Memory B cell (primary cell): ENCODE measurements at regions not wholly inside any gene's neighbourhood (a gene's known extent, or its start where the extent isn't known, plus 50 kb on each side); places are given as distances from the start of the nearest gene placed in this dataset.

Experiments used
- ATAC-seq: fragments of 150-1000 bp; cut with Tn5 transposase; 2 replicates; pipeline ENCODE4 v1.10.0; 2021; ENCODE audit warnings: low read depth, mild to moderate bottlenecking, moderate library complexity
- DNase-seq, 2 donors: peaks; one replicate each; pipeline ENCODE4 v3.0.0; 2022; ENCODE audit warnings: low spot score in 2 of 2
- H3K27ac Mint-ChIP-seq: one replicate; pipeline ENCODE4 v1.8.0; 2022; ENCODE audit warnings: mild to moderate bottlenecking, moderate library complexity, mixed read lengths
- H3K27me3 Mint-ChIP-seq: one replicate; pipeline ENCODE4 v1.8.0; 2022; ENCODE audit warnings: mixed read lengths
- H3K36me3 Mint-ChIP-seq: one replicate; pipeline ENCODE4 v1.8.0; 2022; ENCODE audit warnings: mild to moderate bottlenecking, mixed read lengths
- H3K4me1 Mint-ChIP-seq: one replicate; pipeline ENCODE4 v1.8.0; 2022; ENCODE audit warnings: mixed read lengths
- H3K4me3 Mint-ChIP-seq: one replicate; pipeline ENCODE4 v1.8.0; 2022; ENCODE audit warnings: mild to moderate bottlenecking, moderate library complexity, mixed read lengths
- H3K9me3 Mint-ChIP-seq: one replicate; pipeline ENCODE4 v1.8.0; 2022; ENCODE audit warnings: mixed read lengths

DNA sequence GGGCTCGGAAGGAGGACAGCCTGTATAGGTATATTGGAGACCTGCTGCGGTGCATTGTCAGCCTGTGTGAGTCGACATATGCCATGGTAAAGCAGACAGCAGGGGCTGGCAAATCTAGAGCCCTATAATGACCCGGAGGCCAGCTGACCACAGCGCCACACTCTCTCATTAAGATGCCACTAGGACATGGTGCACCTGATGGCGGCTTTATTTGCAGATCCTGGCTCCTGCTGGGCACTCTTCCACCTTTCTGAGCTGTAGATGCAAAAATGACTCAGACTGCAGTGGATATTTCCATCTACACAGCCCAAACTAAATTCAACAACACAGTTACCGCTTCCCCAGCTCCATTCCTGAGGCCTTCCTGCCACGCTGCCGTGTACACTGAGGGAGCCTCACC is 389.9 kb downstream of the TNS1 start:
- Mint-ChIP-seq H3K36me3 (no peaks in the 10 kb centered on the region), H3K9me3 (no peaks in the 10 kb centered on the region), H3K27ac (no peak overlapping the region), H3K4me3 (no peak overlapping the region), H3K4me1 (peaks cover 6% of the 10 kb centered on the region), H3K27me3 (peaks cover 12% of the 10 kb centered on the region)
- ATAC-seq (no peak), DNase-seq (no peak)

DNA sequence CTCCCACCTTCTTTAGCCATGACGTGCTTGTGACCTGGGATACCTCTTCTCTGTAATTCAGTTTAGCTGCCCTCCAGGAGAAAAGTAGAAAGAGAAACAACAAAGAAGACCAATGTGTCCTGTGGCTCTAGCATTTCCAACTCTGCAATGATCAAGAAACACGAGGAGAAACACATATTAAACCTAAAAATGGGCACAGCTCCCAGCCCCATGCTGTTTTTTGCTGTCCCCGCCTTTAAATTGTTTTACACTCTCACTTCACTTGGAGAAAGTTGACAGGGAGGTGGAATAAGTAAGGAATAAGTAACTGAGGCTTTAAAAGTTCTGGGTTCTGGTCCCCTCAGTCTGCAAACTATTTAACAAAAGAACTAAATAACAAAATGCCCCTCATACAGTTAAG is 390.6 kb downstream of the TNS1 start:
- Mint-ChIP-seq H3K4me3 (no peak overlapping the region), H3K27me3 (peaks cover 12% of the 10 kb centered on the region), H3K4me1 (peaks cover 6% of the 10 kb centered on the region), H3K9me3 (no peaks in the 10 kb centered on the region), H3K27ac (no peak overlapping the region), H3K36me3 (no peaks in the 10 kb centered on the region)
- no peak for DNase-seq
- no peak for ATAC-seq

DNA sequence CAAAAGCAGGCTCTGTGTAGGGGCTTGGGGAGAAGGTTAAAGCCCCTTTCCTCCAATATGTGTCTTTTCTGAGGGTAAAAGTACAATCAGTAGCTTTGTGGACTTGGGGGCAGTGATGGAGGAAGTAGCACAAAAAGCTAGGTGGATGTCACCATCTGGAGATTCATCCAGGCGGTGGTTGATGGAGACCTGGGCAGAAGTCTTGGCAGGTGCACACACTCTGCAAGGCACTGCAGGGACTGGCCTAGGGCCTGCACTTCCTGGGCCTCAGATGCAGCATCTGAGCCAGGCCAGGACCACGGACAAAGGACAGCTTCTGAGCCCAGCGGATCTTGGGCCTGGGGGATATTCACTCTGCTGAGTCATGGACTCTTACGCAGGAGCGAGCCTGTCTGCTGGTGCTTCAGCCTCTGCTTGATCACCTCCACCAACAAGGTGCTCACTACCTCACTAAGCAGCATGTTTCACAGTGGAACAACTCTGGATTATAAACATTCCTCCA is 391.1 kb downstream of the TNS1 start:
- no peaks in the 10 kb centered on the region for H3K36me3 Mint-ChIP-seq
- H3K9me3 Mint-ChIP-seq = no peaks in the 10 kb centered on the region
- H3K27me3 Mint-ChIP-seq = peaks cover 12% of the 10 kb centered on the region
- no peak overlapping the region for H3K4me3 Mint-ChIP-seq
- no peak for ATAC-seq
- H3K27ac Mint-ChIP-seq = no peak overlapping the region
- H3K4me1 Mint-ChIP-seq = peaks cover 6% of the 10 kb centered on the region
- DNase-seq = no peak

DNA sequence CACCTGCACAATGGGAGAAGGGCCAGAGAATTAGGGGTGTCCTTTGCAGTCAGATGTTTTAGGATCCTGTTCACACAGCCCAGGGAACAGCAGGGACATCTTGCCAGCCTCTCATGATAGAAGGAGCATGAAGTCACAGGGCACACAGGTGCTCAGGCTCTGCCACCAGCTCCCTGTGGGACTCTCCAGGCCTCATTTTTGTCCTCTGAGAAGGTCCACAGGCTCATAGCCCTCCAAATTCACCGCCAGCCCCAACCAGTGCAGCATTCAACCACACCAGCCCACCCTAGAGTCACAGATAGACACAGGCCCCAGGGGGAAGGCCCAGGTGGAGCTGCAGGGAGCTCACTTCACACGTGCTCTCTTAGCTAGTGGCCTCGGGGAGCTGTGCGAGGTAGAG is 391.7 kb downstream of the TNS1 start:
- H3K4me3 Mint-ChIP-seq = no peak overlapping the region

DNA sequence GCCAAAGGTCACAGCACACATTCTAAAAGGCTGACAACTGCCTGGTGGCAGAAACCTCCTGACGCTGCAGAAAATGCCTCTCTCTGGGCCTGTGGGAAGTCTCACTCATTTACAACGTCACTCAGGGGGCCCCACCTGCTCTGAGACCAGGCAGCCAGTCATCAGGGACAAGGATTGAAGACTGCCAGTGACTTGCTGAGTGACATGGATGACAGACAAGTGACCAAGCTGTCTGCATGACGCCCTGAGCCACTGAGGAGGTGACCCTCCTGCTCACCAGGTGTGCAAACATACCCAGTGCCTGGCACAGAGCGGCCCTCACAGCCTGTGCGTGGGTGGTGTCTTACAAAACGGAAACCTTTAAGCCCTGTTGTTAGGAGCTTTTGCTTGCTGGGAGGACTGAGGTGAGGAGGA is 392.4 kb downstream of the TNS1 start:
- no peak overlapping the region for H3K27ac Mint-ChIP-seq
- no peak overlapping the region for H3K4me3 Mint-ChIP-seq
- H3K36me3 Mint-ChIP-seq = no peaks in the 10 kb centered on the region
- DNase-seq (no peak), ATAC-seq (no peak)
- H3K27me3 Mint-ChIP-seq = peaks cover 12% of the 10 kb centered on the region
- H3K9me3 Mint-ChIP-seq = no peaks in the 10 kb centered on the region
- H3K4me1 Mint-ChIP-seq = peaks cover 6% of the 10 kb centered on the region

More for the DNA sequence above, 391.7 kb downstream of the TNS1 start:
- Mint-ChIP-seq H3K9me3 (no peaks in the 10 kb centered on the region), H3K4me1 (peaks cover 6% of the 10 kb centered on the region), H3K27me3 (peaks cover 12% of the 10 kb centered on the region), H3K36me3 (no peaks in the 10 kb centered on the region), H3K27ac (no peak overlapping the region)
- DNase-seq (no peak), ATAC-seq (no peak)

DNA sequence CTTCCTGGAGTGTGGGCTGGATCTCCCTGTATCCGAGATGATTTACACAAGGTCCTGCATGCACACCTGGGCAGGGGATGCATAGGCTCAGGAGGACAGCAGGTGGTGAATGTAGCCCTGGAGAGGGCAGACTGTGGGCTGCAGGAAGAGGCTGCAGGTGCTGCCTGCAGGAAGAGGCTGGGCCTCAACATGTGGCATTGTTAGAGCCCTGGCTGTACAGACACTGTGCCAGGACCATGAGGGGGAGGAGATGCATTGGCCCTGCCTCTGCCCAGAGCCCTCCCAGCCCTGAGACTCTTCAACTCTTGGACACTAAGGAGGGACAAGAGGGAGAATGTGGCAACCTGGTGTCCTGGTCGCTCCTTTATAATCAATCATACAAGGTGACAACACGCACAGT is 392.8 kb downstream of the TNS1 start:
- Mint-ChIP-seq H3K4me1 (peaks cover 6% of the 10 kb centered on the region), H3K27ac (no peak overlapping the region), H3K9me3 (no peaks in the 10 kb centered on the region), H3K4me3 (no peak overlapping the region), H3K27me3 (peaks cover 12% of the 10 kb centered on the region), H3K36me3 (peaks cover 2% of the 10 kb centered on the region)
- no peak for DNase-seq
- no peak for ATAC-seq

DNA sequence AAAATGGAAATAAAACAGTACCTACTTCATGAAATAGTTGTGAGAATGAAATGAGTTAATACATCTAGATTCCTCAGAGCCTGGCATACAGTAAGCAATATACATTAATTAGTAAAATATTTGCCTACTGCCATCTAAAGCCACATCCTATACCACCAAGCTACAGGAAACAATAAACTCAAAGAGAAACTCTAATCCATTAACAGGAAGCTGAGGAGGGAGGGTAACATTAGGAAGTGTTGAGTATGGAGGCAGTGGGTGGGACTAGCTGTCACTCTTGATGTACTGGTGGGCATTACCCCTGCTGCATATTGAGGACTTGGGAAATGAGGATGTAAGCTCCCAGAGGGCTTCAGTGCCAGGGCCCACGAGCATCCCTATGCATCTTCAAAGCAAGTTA is 396.5 kb downstream of the TNS1 start:
- Mint-ChIP-seq H3K27me3 (peaks cover 13% of the 10 kb centered on the region), H3K4me3 (no peak overlapping the region)

DNA sequence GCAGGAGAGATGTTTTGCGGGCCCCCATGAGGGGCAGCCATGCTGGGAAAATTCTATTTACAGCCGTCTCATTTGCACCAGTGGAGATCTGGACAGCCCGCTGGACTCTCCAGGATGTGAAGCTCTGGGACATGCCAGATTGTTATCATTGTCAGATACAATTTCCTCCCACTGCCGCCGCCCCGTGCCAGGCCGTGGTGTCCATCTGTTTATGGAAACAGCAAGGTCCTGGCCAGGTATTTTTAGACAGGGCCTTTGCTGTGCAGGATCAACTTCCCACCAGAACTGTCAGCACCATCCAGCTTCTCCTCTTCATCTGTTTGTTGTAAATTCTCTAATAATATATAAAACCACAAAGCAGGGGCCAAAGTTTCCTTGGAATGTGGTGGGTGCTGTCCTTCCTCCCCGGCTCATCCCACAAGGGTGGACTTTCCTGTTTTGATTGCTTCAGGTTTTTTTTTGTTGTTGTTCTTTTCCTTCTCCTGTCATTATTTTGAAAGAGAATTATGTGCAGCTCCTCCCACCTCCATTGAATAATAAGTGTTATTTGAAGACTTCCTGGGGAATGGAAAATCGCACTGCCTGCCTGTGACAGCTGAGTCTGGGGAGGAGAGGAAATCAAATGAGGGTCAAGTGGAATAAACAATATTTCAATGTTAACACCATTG is 398.1 kb downstream of the TNS1 start:
- Mint-ChIP-seq H3K27ac (no peak overlapping the region), H3K4me3 (no peak overlapping the region), H3K4me1 (no peaks in the 10 kb centered on the region), H3K27me3 (peaks cover 15% of the 10 kb centered on the region), H3K9me3 (no peaks in the 10 kb centered on the region), H3K36me3 (peaks cover 2% of the 10 kb centered on the region)
- DNase-seq (no peak), ATAC-seq (no peak)

More for the DNA sequence above, 396.5 kb downstream of the TNS1 start:
- H3K36me3 Mint-ChIP-seq = peaks cover 2% of the 10 kb centered on the region
- no peak overlapping the region for H3K27ac Mint-ChIP-seq
- H3K9me3 Mint-ChIP-seq = no peaks in the 10 kb centered on the region
- ATAC-seq (no peak), DNase-seq (no peak)
- H3K4me1 Mint-ChIP-seq = peaks cover 6% of the 10 kb centered on the region

DNA sequence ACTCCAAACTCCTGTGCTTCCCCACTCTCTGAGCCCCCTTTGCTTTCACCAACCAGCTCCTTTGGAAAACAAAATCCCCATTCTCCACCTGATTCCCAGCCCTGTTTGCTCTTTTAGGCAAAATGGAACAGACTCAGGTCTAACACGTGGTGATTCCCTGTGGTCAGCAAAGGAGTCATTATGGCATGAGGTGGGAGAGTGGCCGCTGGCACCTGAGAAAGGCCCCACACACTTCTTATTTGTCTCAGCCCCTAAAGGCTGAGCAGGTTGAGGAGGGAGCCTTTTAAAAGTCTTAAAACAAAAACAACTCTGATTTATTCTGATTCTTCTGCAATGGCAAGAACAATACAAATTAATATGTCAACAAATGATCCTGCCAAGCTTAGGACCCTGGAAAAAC is 401.2 kb downstream of the TNS1 start:
- ATAC-seq (no peak), DNase-seq (no peak)
- H3K9me3 Mint-ChIP-seq = no peaks in the 10 kb centered on the region
- H3K36me3 Mint-ChIP-seq = peaks cover 2% of the 10 kb centered on the region
- peaks cover 11% of the 10 kb centered on the region for H3K27me3 Mint-ChIP-seq
- H3K4me3 Mint-ChIP-seq = no peak overlapping the region
- H3K27ac Mint-ChIP-seq = no peak overlapping the region
- no peaks in the 10 kb centered on the region for H3K4me1 Mint-ChIP-seq

DNA sequence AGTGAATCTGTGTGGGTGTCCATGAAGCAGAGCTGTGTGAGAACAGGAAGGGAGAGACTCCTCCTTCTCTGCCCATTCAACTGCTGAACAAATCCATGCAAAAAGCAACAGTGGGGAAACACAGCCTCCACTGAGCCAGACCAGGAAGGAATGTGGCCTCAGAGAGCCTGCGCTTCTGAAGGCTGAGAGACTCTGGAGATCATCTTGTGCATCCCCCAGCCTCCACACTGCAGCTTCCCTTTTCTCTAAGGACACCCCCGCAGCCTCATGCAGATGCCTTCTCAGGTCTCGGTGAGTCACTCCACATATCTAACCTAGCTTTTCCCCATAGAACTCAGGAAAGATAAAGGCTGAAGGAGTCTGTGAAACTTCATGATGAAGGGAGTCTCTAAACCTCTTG is 402.9 kb downstream of the TNS1 start:
- Mint-ChIP-seq H3K27ac (no peak overlapping the region), H3K4me3 (no peak overlapping the region), H3K9me3 (no peaks in the 10 kb centered on the region), H3K36me3 (no peaks in the 10 kb centered on the region), H3K27me3 (peaks cover 11% of the 10 kb centered on the region), H3K4me1 (no peaks in the 10 kb centered on the region)
- DNase-seq (no peak), ATAC-seq (no peak)

DNA sequence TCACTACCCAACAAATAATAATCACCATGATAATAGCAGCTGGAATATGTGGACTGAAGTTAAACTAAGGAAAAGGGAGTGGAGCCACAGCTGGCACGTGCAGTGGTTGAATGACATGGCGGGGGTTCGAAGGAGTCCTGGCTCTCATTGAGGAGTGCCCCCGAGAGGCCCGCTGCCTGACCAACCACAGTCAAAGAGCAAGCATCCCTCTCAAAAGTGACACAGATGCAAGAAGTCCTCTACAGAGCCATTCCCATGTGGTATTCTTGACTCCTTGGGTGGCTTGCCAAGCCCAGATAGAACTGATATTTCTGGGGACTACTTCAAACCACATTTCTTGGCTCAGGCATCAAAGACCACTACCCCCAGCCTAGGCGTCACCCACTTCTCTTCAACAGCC is 405.1 kb downstream of the TNS1 start:
- Mint-ChIP-seq H3K27ac (no peak overlapping the region), H3K4me1 (peaks cover 4% of the 10 kb centered on the region), H3K4me3 (no peak overlapping the region), H3K36me3 (no peaks in the 10 kb centered on the region), H3K9me3 (no peaks in the 10 kb centered on the region), H3K27me3 (peaks cover 11% of the 10 kb centered on the region)
- no peak for DNase-seq
- ATAC-seq = no peak

DNA sequence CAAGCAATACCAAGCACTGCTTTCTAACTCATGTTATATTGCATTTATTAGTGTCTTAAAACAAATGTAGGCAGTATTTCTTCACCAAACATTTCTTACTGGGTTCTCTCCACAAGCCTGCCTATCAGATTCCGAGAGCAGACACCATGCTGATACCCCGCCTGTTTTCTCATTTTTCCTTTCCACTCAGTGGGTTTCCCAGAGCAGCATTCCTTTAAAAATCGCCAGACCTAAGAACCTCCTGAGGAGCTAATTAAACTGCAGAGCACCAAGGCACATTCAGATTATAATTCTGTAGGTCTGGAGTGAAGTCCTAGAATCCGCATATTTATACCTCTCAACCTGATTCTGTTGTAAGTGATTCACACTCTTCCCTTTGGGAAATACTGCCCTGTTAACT is 405.6 kb downstream of the TNS1 start:
- Mint-ChIP-seq H3K36me3 (no peaks in the 10 kb centered on the region), H3K27ac (no peak overlapping the region), H3K9me3 (no peaks in the 10 kb centered on the region), H3K4me1 (peaks cover 4% of the 10 kb centered on the region), H3K4me3 (no peak overlapping the region), H3K27me3 (peaks cover 11% of the 10 kb centered on the region)
- no peak for ATAC-seq
- DNase-seq = no peak

DNA sequence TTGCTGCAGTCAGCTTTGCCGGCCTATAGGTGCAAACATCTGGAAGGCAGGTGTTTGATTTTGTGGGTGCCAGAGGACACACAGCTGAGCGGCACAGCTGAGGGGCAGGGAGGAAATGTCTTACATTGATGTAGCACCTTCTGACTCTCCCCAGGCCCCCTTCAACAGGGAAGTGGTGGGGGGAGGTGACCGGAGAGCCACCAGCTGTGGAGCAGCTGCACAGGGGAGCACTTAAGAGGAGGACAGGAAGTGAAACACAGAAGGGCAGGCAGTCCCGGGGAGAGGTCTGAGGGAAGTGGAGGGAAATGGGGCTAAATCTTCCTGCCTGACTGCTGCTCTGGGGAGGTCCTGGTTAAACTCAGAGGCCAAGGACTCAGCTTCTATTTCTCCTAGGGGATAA is 409.1 kb downstream of the TNS1 start:
- Mint-ChIP-seq H3K27ac (no peak overlapping the region), H3K9me3 (peaks cover 2% of the 10 kb centered on the region), H3K36me3 (no peaks in the 10 kb centered on the region), H3K27me3 (peaks cover 7% of the 10 kb centered on the region), H3K4me3 (no peak overlapping the region), H3K4me1 (peaks cover 4% of the 10 kb centered on the region)
- no peak for DNase-seq
- ATAC-seq = peak; percentile 60

DNA sequence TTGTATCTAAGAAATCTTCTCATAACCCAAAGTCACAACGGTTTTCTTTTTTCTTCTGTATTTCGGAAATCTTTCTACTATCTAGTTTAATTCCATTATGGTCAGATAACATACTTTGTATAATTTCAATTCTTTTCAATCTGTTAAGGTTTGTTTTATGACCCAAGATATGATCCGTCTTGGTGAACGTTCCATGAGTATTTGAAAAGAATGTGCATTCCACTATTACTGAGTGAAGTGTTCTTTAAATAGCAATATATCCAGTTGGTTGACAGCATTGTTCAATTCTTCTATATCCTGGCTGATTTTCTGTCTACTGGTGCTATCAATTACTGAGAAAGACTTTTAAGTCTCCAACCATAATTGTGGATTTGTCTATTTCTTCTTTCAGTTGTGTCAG is 414.5 kb downstream of the TNS1 start:
- no peaks in the 10 kb centered on the region for H3K27me3 Mint-ChIP-seq
- ATAC-seq (no peak), DNase-seq (no peak)
- no peak overlapping the region for H3K27ac Mint-ChIP-seq
- H3K4me3 Mint-ChIP-seq = no peak overlapping the region
- H3K4me1 Mint-ChIP-seq = no peaks in the 10 kb centered on the region
- H3K36me3 Mint-ChIP-seq = no peaks in the 10 kb centered on the region
- peaks cover 2% of the 10 kb centered on the region for H3K9me3 Mint-ChIP-seq

DNA sequence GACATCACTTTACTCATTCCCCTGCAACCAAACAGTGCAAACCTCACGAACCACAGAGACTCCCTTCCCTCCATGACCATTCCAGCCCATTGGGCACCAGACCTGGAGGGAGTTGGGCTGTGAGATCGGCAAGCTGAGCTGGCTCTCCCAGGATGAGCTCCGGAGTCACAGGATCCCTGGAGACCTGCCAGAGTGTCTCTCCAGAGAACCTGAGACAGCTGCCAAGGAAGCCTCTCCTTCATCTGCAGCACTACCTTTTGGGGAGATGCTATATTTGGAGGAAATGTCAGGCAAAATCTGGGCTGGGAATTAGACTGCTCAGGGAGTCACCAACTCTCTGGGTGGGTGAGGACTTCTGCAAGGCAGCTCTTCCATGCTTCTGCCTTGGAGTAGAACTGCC is 417.4 kb downstream of the TNS1 start:
- H3K4me1 Mint-ChIP-seq = peaks cover 4% of the 10 kb centered on the region
- DNase-seq (no peak), ATAC-seq (no peak)
- H3K36me3 Mint-ChIP-seq = peaks cover 1% of the 10 kb centered on the region
- H3K27me3 Mint-ChIP-seq = no peaks in the 10 kb centered on the region
- H3K9me3 Mint-ChIP-seq = peaks cover 4% of the 10 kb centered on the region
- H3K4me3 Mint-ChIP-seq = no peak overlapping the region
- no peak overlapping the region for H3K27ac Mint-ChIP-seq
